ENCODE measurements at regions not wholly inside any gene's neighbourhood (a gene's known extent, or its start where the extent isn't known, plus 50 kb on each side); places are given as distances from the start of the nearest gene placed in this dataset.

DNA sequence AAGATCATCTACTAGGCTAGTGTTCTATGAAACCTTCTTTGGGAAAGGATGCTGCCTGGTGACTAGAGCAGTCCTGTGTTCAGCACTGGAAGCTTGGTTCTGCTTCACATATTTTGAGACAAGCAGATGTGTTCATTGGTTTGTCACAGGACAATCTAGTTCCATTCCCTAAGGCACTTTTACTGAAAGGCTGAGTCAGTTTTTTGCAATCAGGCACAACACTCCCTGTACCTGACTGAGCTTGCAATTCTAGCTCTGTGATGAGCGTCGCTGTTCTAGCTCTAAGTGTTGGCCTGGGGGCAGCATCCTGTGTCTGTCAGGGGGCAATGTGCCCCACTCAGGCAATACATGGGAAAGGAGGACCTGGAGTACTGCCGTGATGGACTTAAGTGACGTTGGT lies 144.4 kb downstream of the CAND1 start:
- no peaks in the 10 kb centered on the region for H3K9me3 Mint-ChIP-seq
- no peaks in the 10 kb centered on the region for H3K36me3 Mint-ChIP-seq (ENCODE audit: low read depth)
- DNase-seq (ENCODE audit: low spot score), result no peak
- no peak overlapping the region for H3K27ac Mint-ChIP-seq
- no peaks in the 10 kb centered on the region for H3K4me1 Mint-ChIP-seq (ENCODE audit: low read depth)
- no peaks in the 10 kb centered on the region for H3K27me3 Mint-ChIP-seq (ENCODE audit: low read depth)
- H3K4me3 Mint-ChIP-seq, result no peak overlapping the region

DNA sequence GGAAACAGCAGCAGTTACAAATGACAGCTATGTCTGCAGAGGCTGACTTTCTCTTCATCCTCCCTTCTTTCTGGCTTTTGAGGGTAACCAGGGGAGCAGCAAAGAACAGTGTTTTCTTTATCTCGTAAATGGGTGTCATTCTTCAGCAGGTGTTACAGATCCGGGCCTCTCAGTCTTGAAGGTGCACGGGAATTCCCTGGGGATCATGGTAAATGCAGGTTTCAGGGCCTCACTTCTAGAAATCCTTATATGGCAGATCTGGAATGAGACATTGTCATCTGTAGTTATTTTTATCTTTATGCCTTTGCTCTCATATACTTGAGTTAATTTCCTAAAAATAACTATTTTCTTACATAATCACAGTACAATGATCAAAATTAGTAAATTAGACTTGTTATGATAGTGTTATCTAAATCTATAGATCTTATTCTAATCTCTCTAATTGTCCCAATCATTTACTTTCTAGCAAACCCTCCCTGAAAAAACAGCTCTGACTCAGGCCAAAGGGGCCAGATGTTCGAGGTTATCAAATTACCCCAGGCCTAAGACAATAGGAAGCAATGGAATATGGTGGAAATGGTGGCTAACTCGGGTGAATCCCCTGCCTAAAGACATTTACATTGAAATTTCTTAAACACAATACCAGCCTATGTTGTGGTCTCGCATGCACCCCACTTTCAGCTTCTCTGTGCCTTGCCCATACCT lies 145.0 kb downstream of the CAND1 start:
- Mint-ChIP-seq H3K36me3 (ENCODE audit: low read depth) (no peaks in the 10 kb centered on the region), H3K27ac (no peak overlapping the region), H3K27me3 (ENCODE audit: low read depth) (no peaks in the 10 kb centered on the region), H3K4me3 (no peak overlapping the region), H3K4me1 (ENCODE audit: low read depth) (no peaks in the 10 kb centered on the region), H3K9me3 (no peaks in the 10 kb centered on the region)
- DNase-seq (ENCODE audit: low spot score), result no peak

DNA sequence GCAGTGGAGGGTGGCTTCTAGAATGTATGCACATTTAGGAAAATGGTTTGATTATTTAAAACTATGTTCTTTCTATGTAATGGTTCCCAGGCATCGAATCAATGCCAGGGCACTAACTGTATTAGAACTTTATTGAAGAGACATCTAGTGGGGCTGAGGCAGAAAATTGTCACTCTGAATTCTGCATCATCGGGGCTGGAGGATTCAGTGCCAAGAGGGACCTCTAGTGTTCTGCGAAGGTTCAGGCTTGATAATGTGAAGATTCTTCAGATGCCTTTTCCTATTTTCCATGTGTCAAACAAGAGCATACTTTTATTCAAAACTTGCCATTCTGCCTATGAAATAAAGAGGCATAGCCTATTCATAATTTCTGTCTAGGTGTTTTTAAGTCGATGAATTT lies 146.3 kb downstream of the CAND1 start:
- H3K36me3 Mint-ChIP-seq (ENCODE audit: low read depth), result no peaks in the 10 kb centered on the region
- H3K9me3 Mint-ChIP-seq, result no peaks in the 10 kb centered on the region
- no peak overlapping the region for H3K27ac Mint-ChIP-seq
- no peak for DNase-seq (ENCODE audit: low spot score)
- no peaks in the 10 kb centered on the region for H3K27me3 Mint-ChIP-seq (ENCODE audit: low read depth)
- no peaks in the 10 kb centered on the region for H3K4me1 Mint-ChIP-seq (ENCODE audit: low read depth)
- H3K4me3 Mint-ChIP-seq, result no peak overlapping the region

- Mint-ChIP-seq H3K4me3 (no peak overlapping the region), H3K27me3 (ENCODE audit: low read depth) (peaks cover 5% of the 10 kb centered on the region), H3K4me1 (ENCODE audit: low read depth) (no peaks in the 10 kb centered on the region), H3K9me3 (no peaks in the 10 kb centered on the region), H3K36me3 (ENCODE audit: low read depth) (no peaks in the 10 kb centered on the region), H3K27ac (no peak overlapping the region)
- no peak for DNase-seq (ENCODE audit: low spot score)
These were observed 150.7 kb downstream of the CAND1 start for GRCh38 chr12:67419810-67420209.

- Mint-ChIP-seq H3K27me3 (ENCODE audit: low read depth) (peaks cover 5% of the 10 kb centered on the region), H3K9me3 (no peaks in the 10 kb centered on the region), H3K4me3 (no peak overlapping the region), H3K27ac (no peak overlapping the region), H3K4me1 (ENCODE audit: low read depth) (no peaks in the 10 kb centered on the region), H3K36me3 (ENCODE audit: low read depth) (no peaks in the 10 kb centered on the region)
- no peak for DNase-seq (ENCODE audit: low spot score)
These were observed 151.3 kb downstream of the CAND1 start for GRCh38 chr12:67420506-67420905.

DNA sequence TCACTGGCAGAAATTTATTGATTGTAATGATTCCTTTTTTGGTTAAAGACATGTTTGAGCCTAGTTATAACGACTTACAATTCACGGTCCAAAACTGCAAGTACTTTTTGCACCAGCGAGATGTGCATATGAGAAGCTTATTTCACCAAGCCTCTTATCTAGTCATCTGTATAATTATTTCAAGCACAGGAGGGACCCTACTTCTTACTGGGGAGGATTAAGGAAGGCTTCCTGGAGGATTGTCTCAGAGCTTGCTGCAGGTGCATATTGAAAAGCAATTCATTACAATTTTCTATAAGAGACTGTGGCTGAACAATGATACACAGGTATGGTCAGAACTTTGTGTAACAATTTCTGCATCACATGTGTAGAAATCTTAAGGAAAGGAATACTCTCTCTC lies 152.9 kb downstream of the CAND1 start:
- Mint-ChIP-seq H3K27ac (no peak overlapping the region), H3K27me3 (ENCODE audit: low read depth) (peaks cover 14% of the 10 kb centered on the region), H3K9me3 (no peaks in the 10 kb centered on the region), H3K4me3 (no peak overlapping the region), H3K36me3 (ENCODE audit: low read depth) (no peaks in the 10 kb centered on the region), H3K4me1 (ENCODE audit: low read depth) (no peaks in the 10 kb centered on the region)
- no peak for DNase-seq (ENCODE audit: low spot score)

DNA sequence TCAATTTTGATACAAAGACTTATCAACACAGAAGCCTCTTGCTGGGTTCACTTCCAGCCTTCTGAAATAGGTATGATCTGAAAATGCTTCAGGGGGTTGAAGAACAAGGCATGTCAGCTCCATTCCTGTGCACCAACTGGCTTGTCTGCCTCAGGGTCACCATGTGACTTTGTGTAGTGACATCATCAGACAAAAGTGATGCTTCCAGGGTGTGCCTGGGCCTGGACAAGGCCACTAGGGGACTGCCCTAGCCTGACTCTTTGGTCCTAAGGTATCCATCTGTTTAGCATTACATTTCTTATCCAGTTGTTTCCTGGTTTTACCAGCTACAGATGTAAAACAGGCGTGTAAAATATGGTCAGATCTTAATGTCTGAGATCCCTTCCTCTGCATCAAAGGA lies 155.6 kb downstream of the CAND1 start:
- no peak overlapping the region for H3K27ac Mint-ChIP-seq
- peaks cover 14% of the 10 kb centered on the region for H3K27me3 Mint-ChIP-seq (ENCODE audit: low read depth)
- no peak for DNase-seq (ENCODE audit: low spot score)
- no peaks in the 10 kb centered on the region for H3K4me1 Mint-ChIP-seq (ENCODE audit: low read depth)
- H3K9me3 Mint-ChIP-seq, result no peaks in the 10 kb centered on the region
- H3K36me3 Mint-ChIP-seq (ENCODE audit: low read depth), result no peaks in the 10 kb centered on the region
- H3K4me3 Mint-ChIP-seq, result no peak overlapping the region

DNA sequence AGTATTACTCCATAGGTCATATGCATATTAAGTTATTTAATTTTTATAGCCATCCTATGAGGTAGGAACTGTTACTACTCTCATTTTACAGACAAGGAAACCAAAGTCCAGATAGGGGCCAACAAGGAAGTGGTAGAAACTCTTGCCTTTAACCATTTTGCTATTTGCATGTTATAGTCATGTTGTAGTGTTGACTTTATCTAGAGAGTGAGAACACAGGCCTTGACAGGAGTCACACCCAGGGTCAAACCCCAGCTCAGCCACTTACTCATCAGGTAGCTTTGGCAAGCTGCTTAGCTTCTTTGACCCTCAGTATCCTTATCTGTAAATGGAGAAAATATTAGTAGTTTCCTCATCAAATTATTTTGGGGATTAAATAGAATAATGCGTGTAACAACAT lies 156.2 kb downstream of the CAND1 start:
- H3K27ac Mint-ChIP-seq, result no peak overlapping the region
- peaks cover 14% of the 10 kb centered on the region for H3K27me3 Mint-ChIP-seq (ENCODE audit: low read depth)
- H3K4me3 Mint-ChIP-seq, result no peak overlapping the region
- no peaks in the 10 kb centered on the region for H3K36me3 Mint-ChIP-seq (ENCODE audit: low read depth)
- DNase-seq (ENCODE audit: low spot score), result no peak
- no peaks in the 10 kb centered on the region for H3K9me3 Mint-ChIP-seq
- no peaks in the 10 kb centered on the region for H3K4me1 Mint-ChIP-seq (ENCODE audit: low read depth)

GRCh38 chr12:67426067-67426466 lies 156.9 kb downstream of the CAND1 start:
- no peaks in the 10 kb centered on the region for H3K36me3 Mint-ChIP-seq (ENCODE audit: low read depth)
- H3K27me3 Mint-ChIP-seq (ENCODE audit: low read depth), result peaks cover 14% of the 10 kb centered on the region
- no peaks in the 10 kb centered on the region for H3K4me1 Mint-ChIP-seq (ENCODE audit: low read depth)
- no peak overlapping the region for H3K27ac Mint-ChIP-seq
- H3K9me3 Mint-ChIP-seq, result no peaks in the 10 kb centered on the region
- DNase-seq (ENCODE audit: low spot score), result no peak
- H3K4me3 Mint-ChIP-seq, result no peak overlapping the region

DNA sequence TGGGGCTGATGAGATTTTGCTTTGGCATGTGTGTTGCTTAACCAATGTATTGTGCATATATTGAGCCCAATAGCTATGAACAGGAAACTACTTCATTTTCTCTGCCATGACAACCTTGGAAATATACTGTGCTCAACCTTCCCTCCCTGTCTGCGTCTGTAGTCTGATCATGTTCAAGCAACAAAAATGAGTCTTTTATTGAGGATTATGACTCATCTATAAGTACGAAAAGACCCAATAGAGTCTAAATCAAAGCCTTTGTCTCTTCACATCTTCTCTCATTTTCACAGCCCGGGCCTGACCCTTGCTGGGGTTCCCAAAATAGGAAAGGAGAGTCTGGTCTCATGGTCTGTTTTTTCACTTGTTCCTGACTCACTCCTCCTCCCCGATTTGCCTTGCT lies 158.2 kb downstream of the CAND1 start:
- H3K4me1 Mint-ChIP-seq (ENCODE audit: low read depth), result no peaks in the 10 kb centered on the region
- H3K4me3 Mint-ChIP-seq, result no peak overlapping the region
- no peak overlapping the region for H3K27ac Mint-ChIP-seq
- no peak for DNase-seq (ENCODE audit: low spot score)
- no peaks in the 10 kb centered on the region for H3K36me3 Mint-ChIP-seq (ENCODE audit: low read depth)
- H3K27me3 Mint-ChIP-seq (ENCODE audit: low read depth), result peaks cover 15% of the 10 kb centered on the region
- no peaks in the 10 kb centered on the region for H3K9me3 Mint-ChIP-seq

DNA sequence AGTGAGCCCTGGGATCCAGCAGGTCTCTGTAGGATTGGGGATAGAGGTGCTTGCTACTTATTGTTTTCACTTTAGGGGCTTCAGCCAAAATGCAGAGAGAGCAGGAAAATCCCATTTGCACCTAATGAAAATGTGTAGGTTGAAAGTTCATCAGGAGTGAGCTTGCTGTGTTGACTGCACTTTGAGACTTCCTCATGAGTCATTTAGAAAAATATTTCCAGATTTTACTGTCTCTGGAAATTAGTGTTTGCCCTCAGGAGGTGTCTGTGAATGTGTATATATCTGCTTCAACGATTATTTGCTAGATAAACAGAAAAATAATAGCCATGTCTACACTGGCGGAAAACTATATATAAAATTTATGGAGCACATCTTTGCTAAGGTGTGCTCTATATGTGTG lies 159.3 kb downstream of the CAND1 start:
- H3K4me3 Mint-ChIP-seq, result no peak overlapping the region
- H3K9me3 Mint-ChIP-seq, result no peaks in the 10 kb centered on the region
- peaks cover 13% of the 10 kb centered on the region for H3K27me3 Mint-ChIP-seq (ENCODE audit: low read depth)
- no peak overlapping the region for H3K27ac Mint-ChIP-seq
- no peaks in the 10 kb centered on the region for H3K4me1 Mint-ChIP-seq (ENCODE audit: low read depth)
- no peak for DNase-seq (ENCODE audit: low spot score)
- no peaks in the 10 kb centered on the region for H3K36me3 Mint-ChIP-seq (ENCODE audit: low read depth)

GRCh38 chr12:67430708-67431335 lies 161.7 kb downstream of the CAND1 start:
- no peak overlapping the region for H3K4me3 Mint-ChIP-seq
- peaks cover 10% of the 10 kb centered on the region for H3K27me3 Mint-ChIP-seq (ENCODE audit: low read depth)
- no peaks in the 10 kb centered on the region for H3K9me3 Mint-ChIP-seq
- DNase-seq (ENCODE audit: low spot score), result no peak
- H3K4me1 Mint-ChIP-seq (ENCODE audit: low read depth), result no peaks in the 10 kb centered on the region
- no peaks in the 10 kb centered on the region for H3K36me3 Mint-ChIP-seq (ENCODE audit: low read depth)
- H3K27ac Mint-ChIP-seq, result no peak overlapping the region

DNA sequence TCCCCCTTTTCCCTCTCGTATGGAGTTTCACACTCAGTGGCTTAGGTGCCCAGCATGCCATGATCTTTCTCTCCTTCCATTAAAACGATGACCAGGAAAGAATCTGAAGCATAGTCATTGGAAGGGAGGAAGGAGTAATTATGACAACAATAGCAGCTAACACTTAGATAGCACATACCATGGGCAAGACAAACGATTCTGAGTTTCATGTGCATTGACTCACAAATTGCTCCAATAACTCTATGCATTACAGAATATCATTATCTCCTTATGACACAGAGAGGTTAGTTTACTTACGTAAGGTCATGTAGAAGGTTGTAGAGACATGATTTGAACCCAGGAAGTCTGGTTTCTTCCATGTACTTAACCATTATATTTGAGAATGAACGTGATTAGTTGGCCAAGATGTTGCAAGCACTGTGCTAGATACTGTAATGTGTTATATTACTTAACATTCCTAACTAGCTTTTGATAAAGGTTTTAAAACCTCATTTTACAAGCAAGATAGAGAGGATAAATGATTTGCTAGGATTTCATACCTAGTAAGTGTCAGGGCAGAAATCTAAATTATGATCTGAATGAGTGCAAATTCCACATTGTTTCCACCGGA lies 162.4 kb downstream of the CAND1 start:
- H3K4me3 Mint-ChIP-seq, result no peak overlapping the region
- no peaks in the 10 kb centered on the region for H3K4me1 Mint-ChIP-seq (ENCODE audit: low read depth)
- H3K27ac Mint-ChIP-seq, result no peak overlapping the region
- peaks cover 5% of the 10 kb centered on the region for H3K27me3 Mint-ChIP-seq (ENCODE audit: low read depth)
- H3K9me3 Mint-ChIP-seq, result no peaks in the 10 kb centered on the region
- no peak for DNase-seq (ENCODE audit: low spot score)
- no peaks in the 10 kb centered on the region for H3K36me3 Mint-ChIP-seq (ENCODE audit: low read depth)

DNA sequence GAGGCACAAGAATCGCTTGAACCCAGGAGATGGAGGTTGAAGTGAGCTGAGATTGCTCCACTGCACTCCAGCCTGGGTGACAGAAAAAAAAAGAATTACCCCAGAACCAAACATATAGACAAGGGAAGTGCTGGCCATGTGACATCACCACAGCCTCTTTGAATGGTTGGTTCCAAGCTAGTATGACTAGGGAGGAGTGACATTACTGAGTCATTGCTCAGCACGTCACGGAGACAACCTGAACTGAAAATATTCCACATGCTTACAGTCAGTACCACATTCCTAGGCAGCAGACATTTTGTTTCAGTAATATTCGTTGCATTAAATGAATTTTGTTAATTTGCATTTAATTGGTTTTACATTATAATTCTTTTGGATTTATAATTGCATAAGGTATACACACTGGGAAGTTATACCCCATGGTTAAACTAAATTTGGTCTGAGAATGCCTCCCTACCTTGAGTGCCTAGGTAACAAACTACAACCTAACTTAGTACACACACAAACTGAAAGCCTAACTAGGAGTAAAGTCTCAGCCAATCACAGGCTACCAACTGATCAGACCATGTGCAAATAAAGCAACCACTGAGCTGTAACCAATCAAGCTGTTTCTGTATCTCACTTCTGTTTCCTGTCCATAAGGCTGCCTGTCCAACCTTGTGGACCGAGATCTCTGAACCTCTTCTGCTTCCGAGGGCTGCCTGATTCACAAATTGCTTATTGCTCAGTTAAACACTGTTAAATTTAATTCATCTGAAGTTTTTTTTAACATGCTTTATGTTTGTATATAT lies 164.4 kb downstream of the CAND1 start:
- Mint-ChIP-seq H3K27me3 (ENCODE audit: low read depth) (peaks cover 4% of the 10 kb centered on the region), H3K9me3 (no peaks in the 10 kb centered on the region), H3K36me3 (ENCODE audit: low read depth) (no peaks in the 10 kb centered on the region), H3K27ac (no peak overlapping the region), H3K4me1 (ENCODE audit: low read depth) (no peaks in the 10 kb centered on the region), H3K4me3 (no peak overlapping the region)
- no peak for DNase-seq (ENCODE audit: low spot score)

Data from T-helper 2 cell treated with Interferon-gamma antibody and Interleukin-4, amounts not matched to agents 5 μg/mL and 100 μg/mL, for 36 hours (primary cell).